K562 (cell line): ENCODE measurements at regions not wholly inside any gene's neighbourhood (a gene's known extent, or its start where the extent isn't known, plus 50 kb on each side); places are given as distances from the start of the nearest gene placed in this dataset.

Experiments
- ATAC-seq: fragments of 200-7000 bp; cut with Tn5 transposase; 3 replicates; pipeline ENCODE4 v1.9.1; 2020; ENCODE audit warnings: moderate library complexity
- BruUV-seq: library from RNA; stranded (reverse); fragments of 400-500 nt; replicated peaks from 2 replicates; lab custom pipeline; 2021; lab: Mats Ljungman, UMichigan
- CTCF ChIA-PET: fragments of 300-600 bp; formaldehyde crosslinking; extraction: SDS; loops from one replicate; lab custom pipeline; 2021; ENCODE audit warnings: low intra/inter-chr PET ratio; lab: Yijun Ruan, JAX
- POLR2A ChIA-PET: fragments of 300-600, 350-650 bp; sonication (Branson Sonifier 250); formaldehyde crosslinking; extraction: SDS; loops from one replicate; lab custom pipeline; 2021; ENCODE audit warnings: antibody characterized with exemption, inconsistent platforms; lab: Yijun Ruan, JAX
- DNase-seq, 4 experiments: peaks; one replicate each; pipeline versions ENCODE4 v3.0.0 to v3.0.0-alpha.2; 2011 to 2018; ENCODE audit warnings: low spot score in 3 of 4, mixed read lengths in 3 of 4; ENCODE audit errors: extremely low read depth in 1 of 4
- FAIRE-seq: peaks from 2 replicates; lab custom pipeline; 2011; peaks lifted over from hg19 to GRCh38; lab: Jason Lieb, UNC
- H2AFZ ChIP-seq: 2 replicates; pipeline ENCODE4 v1.6.0; 2011; ENCODE audit warnings: low read depth, low read length, control low read depth, inconsistent platforms
- H3K27ac ChIP-seq: fragments of 200-600 bp; 3 replicates; pipeline ENCODE4 v1.8.0; 2011; ENCODE audit warnings: low read depth, mild to moderate bottlenecking, control low read depth, inconsistent platforms, low read length, moderate library complexity, mixed read lengths; ENCODE audit errors: extremely low read depth
- H3K27me3 ChIP-seq, 2 experiments: fragments of 300-600 bp in 1 of 2; 2 replicates in 1 of 2; 3 replicates in 1 of 2; pipeline versions ENCODE4 v1.6.0 to v1.8.0; 2011; ENCODE audit warnings: inconsistent platforms in 2 of 2, low read length in 2 of 2, mild to moderate bottlenecking in 1 of 2, mixed read lengths in 1 of 2, moderate library complexity in 1 of 2; ENCODE audit not compliant: control insufficient read depth in 2 of 2, insufficient read depth in 2 of 2
- H3K36me3 ChIP-seq: fragments of 300-600 bp; 3 replicates; pipeline ENCODE4 v1.8.0; 2011; ENCODE audit warnings: mild to moderate bottlenecking, low read length, inconsistent platforms; ENCODE audit not compliant: control insufficient read depth, insufficient read depth
- H3K4me1 ChIP-seq, 2 experiments: fragments of 200-600 bp in 1 of 2; replicated peaks in 1 of 2; 2 replicates in 1 of 2; 3 replicates in 1 of 2; pipeline versions ENCODE4 v1.5.1 to v1.8.0; 2011; ENCODE audit warnings: inconsistent platforms in 2 of 2, low read length in 2 of 2, mild to moderate bottlenecking in 1 of 2, mixed read lengths in 1 of 2, moderate library complexity in 1 of 2; ENCODE audit not compliant: control insufficient read depth in 2 of 2, insufficient read depth in 2 of 2
- H3K4me2 ChIP-seq: 2 replicates; pipeline ENCODE4 v1.6.1; 2011; ENCODE audit warnings: low read length, control low read depth, inconsistent platforms, mixed read lengths; ENCODE audit not compliant: insufficient read depth
- H3K4me3 ChIP-seq: fragments of 200-600 bp; sonication (generic), shearing (Covaris generic); 2 replicates; pipeline ENCODE4 v1.5.1; 2016; ENCODE audit warnings: control low read depth, inconsistent platforms
- H3K79me2 ChIP-seq: fragments of 200-600 bp; 3 replicates; pipeline ENCODE4 v1.8.0; 2011; ENCODE audit warnings: low read length, inconsistent platforms; ENCODE audit not compliant: control insufficient read depth, insufficient read depth
- H3K9ac ChIP-seq, 2 experiments: 2 replicates each; pipeline versions ENCODE4 v1.6.0 to v1.6.1; 2011; ENCODE audit warnings: low read depth in 2 of 2, low read length in 2 of 2, control low read depth in 1 of 2, inconsistent platforms in 1 of 2, mild to moderate bottlenecking in 1 of 2, mixed read lengths in 1 of 2; ENCODE audit not compliant: insufficient read depth in 1 of 2
- H3K9me1 ChIP-seq: one replicate; pipeline ENCODE4 v1.6.0; 2011; ENCODE audit warnings: inconsistent platforms, mild to moderate bottlenecking, low read length, moderate library complexity; ENCODE audit not compliant: control insufficient read depth, insufficient read depth
- H3K9me3 ChIP-seq: replicated peaks from 2 replicates; pipeline ENCODE4 v1.5.1; 2011; ENCODE audit warnings: low read depth, low read length, inconsistent platforms; ENCODE audit not compliant: control insufficient read depth, insufficient read depth
- H4K20me1 ChIP-seq: replicated peaks from 2 replicates; pipeline ENCODE4 v1.6.1; 2011; ENCODE audit warnings: low read length, inconsistent platforms, mixed read lengths; ENCODE audit not compliant: control insufficient read depth, insufficient read depth
- BRD4 ChIP-seq: fragments of 200-600 bp; sonication (generic); IDR thresholded peaks from 2 replicates; pipeline ENCODE4 v1.6.1; 2017; ENCODE audit warnings: inconsistent platforms
- BRF1 ChIP-seq: IDR thresholded peaks from 3 replicates; pipeline ENCODE4 v1.6.1; 2011; ENCODE audit warnings: borderline replicate concordance, mild to moderate bottlenecking; ENCODE audit not compliant: insufficient read length; ENCODE audit errors: extremely low read depth
- CBFA2T3 ChIP-seq: fragments of 450-650 bp; IDR thresholded peaks from 2 replicates; pipeline ENCODE4 v1.6.1; 2017
- CCNT2 ChIP-seq: IDR thresholded peaks from 2 replicates; pipeline ENCODE4 v1.6.1; 2011; ENCODE audit warnings: borderline replicate concordance, low read depth, mild to moderate bottlenecking, moderate library complexity, mixed read lengths, low read length; ENCODE audit not compliant: insufficient read length; ENCODE audit errors: extremely low read depth
- CREB1 ChIP-seq, 2 experiments: sonication (generic) in 1 of 2; formaldehyde crosslinking in 1 of 2; IDR thresholded peaks; 2 replicates each; pipeline versions ENCODE4 v1.6.1 to v1.8.0; 2012 to 2022; ENCODE audit warnings: inconsistent platforms in 1 of 2, mild to moderate bottlenecking in 1 of 2, missing genetic modification reagents in 1 of 2, moderate library complexity in 1 of 2
- EP400 ChIP-seq: fragments of 450-650 bp; IDR thresholded peaks from 2 replicates; pipeline ENCODE4 v1.6.1; 2017; ENCODE audit warnings: antibody characterized with exemption, mild to moderate bottlenecking, moderate library complexity
- EWSR1 ChIP-seq: fragments of 450-650 bp; IDR thresholded peaks from 2 replicates; pipeline ENCODE4 v1.6.1; 2018; ENCODE audit warnings: borderline replicate concordance, mild to moderate bottlenecking, low read depth, moderate library complexity; ENCODE audit not compliant: partially characterized antibody
- FOS ChIP-seq: IDR thresholded peaks from 3 replicates; pipeline ENCODE4 v1.6.1; 2011; ENCODE audit not compliant: insufficient read length; ENCODE audit errors: extremely low read depth
- HOMEZ ChIP-seq: fragments of 250-450 bp; sonication (Bioruptor Pico); IDR thresholded peaks from 2 replicates; pipeline ENCODE4 v1.4.0; 2020; ENCODE audit warnings: mild to moderate bottlenecking, moderate library complexity
- RBBP5 ChIP-seq: fragments of 200-600 bp; sonication (generic); IDR thresholded peaks from 2 replicates; pipeline ENCODE4 v1.6.1; 2012; ENCODE audit warnings: borderline replicate concordance, mild to moderate bottlenecking, low read length, control low read depth, inconsistent platforms; ENCODE audit not compliant: insufficient read depth, poor library complexity, severe bottlenecking
- SREBF2 ChIP-seq: sonication (generic); formaldehyde crosslinking; IDR thresholded peaks from 2 replicates; pipeline ENCODE4 v1.4.0; 2020; ENCODE audit warnings: mild to moderate bottlenecking, missing genetic modification reagents
- TFAP4 ChIP-seq: sonication (generic); formaldehyde crosslinking; IDR thresholded peaks from 2 replicates; pipeline ENCODE4 v1.8.0; 2022; ENCODE audit warnings: missing genetic modification reagents, mild to moderate bottlenecking, moderate library complexity, borderline replicate concordance
- ZBTB8A ChIP-seq: fragments of 450-650 bp; IDR thresholded peaks from 2 replicates; pipeline ENCODE4 v1.6.1; 2018; ENCODE audit warnings: mild to moderate bottlenecking, moderate library complexity; ENCODE audit not compliant: partially characterized antibody
- ZNF280A ChIP-seq: fragments of 450-650 bp; IDR thresholded peaks from 2 replicates; pipeline ENCODE4 v1.6.1; 2018; ENCODE audit warnings: mild to moderate bottlenecking, low read depth; ENCODE audit not compliant: partially characterized antibody
- WGBS: fragments of 100-300 bp; shearing (Covaris generic); methylation state at CpG from one replicate; pipeline ENCODE4 v1.1.6; 2016; ENCODE audit warnings: low coverage, mixed read lengths; ENCODE audit not compliant: insufficient coverage; ENCODE audit errors: missing lambda C conversion rate; 5-methylcytosine and 5-hydroxymethylcytosine counted together
- in situ Hi-C: fragments of 300-500 bp; cut with MboI; formaldehyde crosslinking; loops from 4 replicates; pipeline ENCODE4 v1.15.0; 2018; ENCODE audit warnings: inconsistent platforms, mixed read lengths
- intact Hi-C: fragments of 100-400 bp; cut with micrococcal nuclease; formaldehyde crosslinking; loops from 2 replicates; pipeline ENCODE4 v1.14.2; 2022

GRCh38 chr16:51286272-51286671, 135.2 kb upstream of the SALL1 start:
- no peaks in the 10 kb centered on the region for H3K36me3 ChIP-seq
- H3K4me1 ChIP-seq = no peaks in the 10 kb centered on the region
- in situ Hi-C loops (no loop called here), intact Hi-C loops (no loop called here)
- H4K20me1 ChIP-seq = no peaks in the 10 kb centered on the region
- H3K4me3 ChIP-seq = no peak overlapping the region
- DNase-seq (no peak), FAIRE-seq (no peak), ATAC-seq (no peak)
- H2AFZ ChIP-seq = no peak overlapping the region
- H3K9me3 ChIP-seq = no peaks in the 10 kb centered on the region
- TF ChIP-seq SREBF2 (CRISPR knock-in tag) (no peak), EP400 (no peak), ZNF280A (no peak), CREB1 (IDR thresholded peaks at IDR 0.05) (no peak), CREB1 (CRISPR knock-in tag; IDR thresholded peaks at IDR 0.05) (no peak), CCNT2 (no peak), EWSR1 (no peak), ZBTB8A (no peak), CBFA2T3 (no peak), FOS (no peak), BRF1 (no peak), BRD4 (no peak), HOMEZ (CRISPR knock-in tag) (no peak), RBBP5 (no peak), TFAP4 (CRISPR knock-in tag) (no peak)
- no peak overlapping the region for H3K27ac ChIP-seq
- no TSS peak for BruUV-seq
- CTCF ChIA-PET = no interaction called here
- POLR2A ChIA-PET = no interaction called here
- H3K27me3 ChIP-seq = no peaks in the 10 kb centered on the region
- H3K79me2 ChIP-seq = no peaks in the 10 kb centered on the region
- WGBS = 0% methylated on average over 5 of the region's 5 CpGs
- no peak overlapping the region for H3K9ac ChIP-seq
- H3K4me2 ChIP-seq = no peak overlapping the region
- no peaks in the 10 kb centered on the region for H3K9me1 ChIP-seq
